ENCODE measurements at regions not wholly inside any gene's neighbourhood (a gene's known extent, or its start where the extent isn't known, plus 50 kb on each side); places are given as distances from the start of the nearest gene placed in this dataset.

DNA sequence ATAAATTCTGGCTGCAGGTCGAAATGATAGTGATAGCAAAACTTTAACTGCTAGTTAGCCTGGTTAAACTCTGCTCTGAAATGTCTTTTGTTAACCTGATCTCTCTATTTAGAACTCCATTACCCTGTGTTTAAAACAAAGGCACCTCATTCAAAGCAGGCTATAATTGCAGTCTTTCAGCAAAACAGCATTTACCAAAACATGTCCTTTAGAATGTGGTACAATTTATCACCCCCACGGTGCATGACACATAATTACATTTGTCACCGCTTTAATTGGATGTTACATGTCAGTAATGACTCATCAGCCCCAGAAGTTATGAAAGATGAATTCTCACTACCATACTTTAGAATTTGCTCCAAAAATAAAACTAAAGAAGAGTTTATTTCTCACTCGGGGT lies 295.4 kb downstream of the TOX3 start:
- H3K36me3 ChIP-seq (ENCODE audit: control insufficient read depth, insufficient read depth, low read length) = no peaks in the 10 kb centered on the region
- H3K4me3 Mint-ChIP-seq = no peak overlapping the region
- H3K4me3 ChIP-seq (ENCODE audit: low read length) = no peak overlapping the region
- H3K9me3 Mint-ChIP-seq = peaks cover 4 to 6% of the 10 kb centered on the region in 2 donors
- no peaks in the 10 kb centered on the region for H3K4me1 ChIP-seq (ENCODE audit: control insufficient read depth, insufficient read depth, low read length)
- TF ChIP-seq, protein P1, sequence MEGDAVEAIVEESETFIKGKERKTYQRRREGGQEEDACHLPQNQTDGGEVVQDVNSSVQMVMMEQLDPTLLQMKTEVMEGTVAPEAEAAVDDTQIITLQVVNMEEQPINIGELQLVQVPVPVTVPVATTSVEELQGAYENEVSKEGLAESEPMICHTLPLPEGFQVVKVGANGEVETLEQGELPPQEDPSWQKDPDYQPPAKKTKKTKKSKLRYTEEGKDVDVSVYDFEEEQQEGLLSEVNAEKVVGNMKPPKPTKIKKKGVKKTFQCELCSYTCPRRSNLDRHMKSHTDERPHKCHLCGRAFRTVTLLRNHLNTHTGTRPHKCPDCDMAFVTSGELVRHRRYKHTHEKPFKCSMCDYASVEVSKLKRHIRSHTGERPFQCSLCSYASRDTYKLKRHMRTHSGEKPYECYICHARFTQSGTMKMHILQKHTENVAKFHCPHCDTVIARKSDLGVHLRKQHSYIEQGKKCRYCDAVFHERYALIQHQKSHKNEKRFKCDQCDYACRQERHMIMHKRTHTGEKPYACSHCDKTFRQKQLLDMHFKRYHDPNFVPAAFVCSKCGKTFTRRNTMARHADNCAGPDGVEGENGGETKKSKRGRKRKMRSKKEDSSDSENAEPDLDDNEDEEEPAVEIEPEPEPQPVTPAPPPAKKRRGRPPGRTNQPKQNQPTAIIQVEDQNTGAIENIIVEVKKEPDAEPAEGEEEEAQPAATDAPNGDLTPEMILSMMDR (IDR thresholded peaks at IDR 0.05) = no peak
- no peaks in the 10 kb centered on the region for H3K27me3 Mint-ChIP-seq (ENCODE audit: low read depth in 2 of 2)
- WGBS (ENCODE audit: insufficient coverage) = 55% methylated on average over 3 of the region's 4 CpGs
- ATAC-seq = no peak
- no peaks in the 10 kb centered on the region for H3K4me1 Mint-ChIP-seq
- DNase-seq = no peak
- H3K36me3 Mint-ChIP-seq = no peaks in the 10 kb centered on the region
- intact Hi-C loops (cut with micrococcal nuclease) = no loop called here
- no peak overlapping the region for H3K27ac ChIP-seq (ENCODE audit: low read length)
- no peaks in the 10 kb centered on the region for H3K27me3 ChIP-seq (ENCODE audit: control insufficient read depth, insufficient read depth, low read length)
- no peaks in the 10 kb centered on the region for H3K9me3 ChIP-seq (ENCODE audit: control insufficient read depth, insufficient read depth, low read length)
- H3K27ac Mint-ChIP-seq = no peak overlapping the region

DNA sequence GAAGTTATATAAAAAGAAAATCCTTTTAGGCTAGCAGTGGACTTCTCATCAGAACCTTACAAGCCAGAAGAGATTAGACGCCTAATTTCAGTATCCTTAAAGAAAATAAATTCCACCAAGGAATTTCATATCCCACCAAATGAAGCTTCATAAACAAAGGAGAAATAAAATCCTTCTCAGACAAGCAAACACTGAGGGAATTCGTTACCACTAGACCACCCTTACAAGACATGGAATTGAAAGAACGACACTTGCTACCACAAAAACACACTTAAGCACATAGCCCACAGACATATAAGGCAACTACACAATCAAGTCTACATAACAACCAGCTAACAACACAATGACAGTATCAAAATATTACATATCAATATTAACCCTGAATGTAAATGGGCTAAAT lies 299.2 kb downstream of the TOX3 start:
- no peak overlapping the region for H3K4me3 ChIP-seq (ENCODE audit: low read length)
- Mint-ChIP-seq H3K36me3 (no peaks in the 10 kb centered on the region), H3K4me1 (no peaks in the 10 kb centered on the region), H3K4me3 (no peak overlapping the region), H3K27me3 (ENCODE audit: low read depth in 2 of 2) (no peaks in the 10 kb centered on the region), H3K27ac (no peak overlapping the region), H3K9me3 (peaks cover 8 to 10% of the 10 kb centered on the region in 2 donors)
- WGBS (ENCODE audit: insufficient coverage) = 83% methylated on average over 3 of the region's 3 CpGs
- H3K4me1 ChIP-seq (ENCODE audit: control insufficient read depth, insufficient read depth, low read length) = no peaks in the 10 kb centered on the region
- H3K27ac ChIP-seq (ENCODE audit: low read length) = no peak overlapping the region
- no peaks in the 10 kb centered on the region for H3K9me3 ChIP-seq (ENCODE audit: control insufficient read depth, insufficient read depth, low read length)
- ATAC-seq (no peak), DNase-seq (no peak)
- TF ChIP-seq, protein P1 (IDR thresholded peaks at IDR 0.05) = no peak
- no peaks in the 10 kb centered on the region for H3K27me3 ChIP-seq (ENCODE audit: control insufficient read depth, insufficient read depth, low read length)
- H3K36me3 ChIP-seq (ENCODE audit: control insufficient read depth, insufficient read depth, low read length) = no peaks in the 10 kb centered on the region
- intact Hi-C loops (cut with micrococcal nuclease) = no loop called here

DNA sequence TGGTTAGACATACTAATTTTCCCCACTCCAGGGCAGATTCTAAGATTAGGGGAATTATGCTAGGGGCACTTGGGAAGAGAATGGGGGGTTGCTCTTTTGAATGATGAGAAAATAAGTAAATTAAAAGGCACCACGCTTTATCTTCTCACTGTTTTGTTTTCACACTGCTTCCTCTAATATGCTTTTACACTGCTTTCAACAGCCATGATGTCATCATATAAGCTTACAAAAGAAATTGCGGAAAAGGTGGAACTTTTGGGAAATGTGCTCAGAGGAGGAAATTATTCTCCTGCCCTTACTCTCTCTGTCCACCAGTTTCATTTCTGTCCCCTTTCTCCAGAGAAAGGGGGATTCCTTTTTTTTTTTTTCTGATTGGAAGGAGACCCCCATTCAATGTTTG lies 308.2 kb downstream of the TOX3 start:
- no peak overlapping the region for H3K4me3 ChIP-seq (ENCODE audit: low read length)
- Mint-ChIP-seq H3K4me3 (no peak overlapping the region), H3K36me3 (no peaks in the 10 kb centered on the region), H3K9me3 (peaks cover 3 to 5% of the 10 kb centered on the region in 2 donors), H3K27me3 (ENCODE audit: low read depth in 2 of 2) (no peaks in the 10 kb centered on the region), H3K4me1 (no peaks in the 10 kb centered on the region), H3K27ac (no peak overlapping the region)
- no CpG with 5 or more reads among the region's 2 CpGs for WGBS (ENCODE audit: insufficient coverage)
- TF ChIP-seq, protein P1 (IDR thresholded peaks at IDR 0.05) = no peak
- DNase-seq (no peak), ATAC-seq (no peak)
- no peaks in the 10 kb centered on the region for H3K36me3 ChIP-seq (ENCODE audit: control insufficient read depth, insufficient read depth, low read length)
- intact Hi-C loops (cut with micrococcal nuclease) = no loop called here
- H3K4me1 ChIP-seq (ENCODE audit: control insufficient read depth, insufficient read depth, low read length) = no peaks in the 10 kb centered on the region
- H3K27me3 ChIP-seq (ENCODE audit: control insufficient read depth, insufficient read depth, low read length) = no peaks in the 10 kb centered on the region
- no peaks in the 10 kb centered on the region for H3K9me3 ChIP-seq (ENCODE audit: control insufficient read depth, insufficient read depth, low read length)
- H3K27ac ChIP-seq (ENCODE audit: low read length) = no peak overlapping the region

DNA sequence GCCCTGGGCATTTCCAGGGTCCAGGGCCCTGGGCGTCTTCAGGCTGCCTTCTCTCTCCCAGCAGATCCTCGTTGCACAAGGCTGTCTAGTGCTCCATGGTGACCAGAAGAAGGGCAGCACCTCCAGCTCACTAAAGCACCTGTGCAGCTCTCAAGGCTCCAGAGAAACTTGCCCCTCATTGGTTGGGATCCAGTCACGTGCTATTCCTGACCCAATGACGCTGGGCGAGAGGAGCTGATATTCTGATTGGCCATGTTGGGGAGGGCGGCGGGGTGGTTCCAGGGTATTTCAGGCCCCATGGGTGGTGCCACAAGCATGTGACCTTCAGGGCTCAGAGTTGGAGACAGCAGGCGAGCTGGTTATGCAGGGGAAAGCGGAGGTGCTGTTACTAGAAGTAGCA lies 309.1 kb downstream of the TOX3 start:
- no peak overlapping the region for H3K27ac Mint-ChIP-seq
- no peak overlapping the region for H3K4me3 Mint-ChIP-seq
- no peak for ATAC-seq
- no peaks in the 10 kb centered on the region for H3K4me1 Mint-ChIP-seq
- no peaks in the 10 kb centered on the region for H3K36me3 Mint-ChIP-seq
- intact Hi-C loops (cut with micrococcal nuclease) = no loop called here
- no peaks in the 10 kb centered on the region for H3K27me3 Mint-ChIP-seq (ENCODE audit: low read depth in 2 of 2)
- no peaks in the 10 kb centered on the region for H3K36me3 ChIP-seq (ENCODE audit: control insufficient read depth, insufficient read depth, low read length)
- no peaks in the 10 kb centered on the region for H3K4me1 ChIP-seq (ENCODE audit: control insufficient read depth, insufficient read depth, low read length)
- H3K4me3 ChIP-seq (ENCODE audit: low read length) = no peak overlapping the region
- WGBS (ENCODE audit: insufficient coverage) = 86% methylated on average over 9 of the region's 9 CpGs
- no peaks in the 10 kb centered on the region for H3K27me3 ChIP-seq (ENCODE audit: control insufficient read depth, insufficient read depth, low read length)
- peaks cover 0 to 5% of the 10 kb centered on the region in 2 donors for H3K9me3 Mint-ChIP-seq
- H3K9me3 ChIP-seq (ENCODE audit: control insufficient read depth, insufficient read depth, low read length) = no peaks in the 10 kb centered on the region
- H3K27ac ChIP-seq (ENCODE audit: low read length) = no peak overlapping the region
- TF ChIP-seq, protein P1 (IDR thresholded peaks at IDR 0.05) = no peak
- no peak for DNase-seq
